ENCODE measurements at regions not wholly inside any gene's neighbourhood (a gene's known extent, or its start where the extent isn't known, plus 50 kb on each side); places are given as distances from the start of the nearest gene placed in this dataset.

DNA sequence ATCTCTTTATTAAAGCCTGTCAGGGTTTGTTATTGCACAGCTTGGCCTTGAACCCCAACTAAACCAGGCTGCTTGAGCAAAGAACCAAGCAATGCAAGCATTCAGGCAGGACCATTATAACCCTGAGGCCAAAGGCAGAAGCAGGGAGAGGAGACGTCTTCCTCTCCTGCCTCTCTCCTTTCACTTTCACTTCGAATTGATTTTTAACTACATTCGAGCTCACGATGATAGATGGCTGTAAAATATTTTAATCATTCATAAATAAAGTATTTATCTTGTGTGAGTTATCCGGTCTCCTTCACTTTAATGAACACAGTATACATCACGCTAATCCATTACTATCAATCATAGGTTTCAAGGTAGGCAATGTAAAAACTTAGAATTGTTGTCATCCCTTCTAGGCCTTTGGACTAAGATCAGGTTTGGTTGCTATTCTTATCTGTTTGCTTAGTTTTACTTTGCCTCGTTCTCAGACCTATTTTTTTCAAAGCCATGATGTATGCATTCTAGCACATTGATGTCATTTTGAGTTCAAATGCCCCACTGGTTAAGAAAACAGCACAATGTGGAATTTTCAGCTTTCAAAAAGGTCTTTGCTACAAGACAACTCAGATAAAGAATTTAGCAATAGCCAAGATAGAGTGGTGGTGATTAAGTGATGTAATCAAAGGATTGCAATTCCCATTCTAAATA lies 480.2 kb upstream of the RUNX1 start:
- intact Hi-C loops (cut with DNase I; ENCODE audit: low total_unique reads), result no loop called here
- no peak for DNase-seq (ENCODE audit: low spot score in 2 of 2)
- no peak overlapping the region for H3K4me3 ChIP-seq (ENCODE audit: low read depth, poor library complexity, severe bottlenecking)
- WGBS, 2 donors, result 24 to 40% methylated on average over 7 of the region's 7 CpGs
- TF ChIP-seq, protein P1, sequence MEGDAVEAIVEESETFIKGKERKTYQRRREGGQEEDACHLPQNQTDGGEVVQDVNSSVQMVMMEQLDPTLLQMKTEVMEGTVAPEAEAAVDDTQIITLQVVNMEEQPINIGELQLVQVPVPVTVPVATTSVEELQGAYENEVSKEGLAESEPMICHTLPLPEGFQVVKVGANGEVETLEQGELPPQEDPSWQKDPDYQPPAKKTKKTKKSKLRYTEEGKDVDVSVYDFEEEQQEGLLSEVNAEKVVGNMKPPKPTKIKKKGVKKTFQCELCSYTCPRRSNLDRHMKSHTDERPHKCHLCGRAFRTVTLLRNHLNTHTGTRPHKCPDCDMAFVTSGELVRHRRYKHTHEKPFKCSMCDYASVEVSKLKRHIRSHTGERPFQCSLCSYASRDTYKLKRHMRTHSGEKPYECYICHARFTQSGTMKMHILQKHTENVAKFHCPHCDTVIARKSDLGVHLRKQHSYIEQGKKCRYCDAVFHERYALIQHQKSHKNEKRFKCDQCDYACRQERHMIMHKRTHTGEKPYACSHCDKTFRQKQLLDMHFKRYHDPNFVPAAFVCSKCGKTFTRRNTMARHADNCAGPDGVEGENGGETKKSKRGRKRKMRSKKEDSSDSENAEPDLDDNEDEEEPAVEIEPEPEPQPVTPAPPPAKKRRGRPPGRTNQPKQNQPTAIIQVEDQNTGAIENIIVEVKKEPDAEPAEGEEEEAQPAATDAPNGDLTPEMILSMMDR (IDR thresholded peaks at IDR 0.05), result no peak
- TF ChIP-seq POLR2A (IDR thresholded peaks at IDR 0.05), result no peak

DNA sequence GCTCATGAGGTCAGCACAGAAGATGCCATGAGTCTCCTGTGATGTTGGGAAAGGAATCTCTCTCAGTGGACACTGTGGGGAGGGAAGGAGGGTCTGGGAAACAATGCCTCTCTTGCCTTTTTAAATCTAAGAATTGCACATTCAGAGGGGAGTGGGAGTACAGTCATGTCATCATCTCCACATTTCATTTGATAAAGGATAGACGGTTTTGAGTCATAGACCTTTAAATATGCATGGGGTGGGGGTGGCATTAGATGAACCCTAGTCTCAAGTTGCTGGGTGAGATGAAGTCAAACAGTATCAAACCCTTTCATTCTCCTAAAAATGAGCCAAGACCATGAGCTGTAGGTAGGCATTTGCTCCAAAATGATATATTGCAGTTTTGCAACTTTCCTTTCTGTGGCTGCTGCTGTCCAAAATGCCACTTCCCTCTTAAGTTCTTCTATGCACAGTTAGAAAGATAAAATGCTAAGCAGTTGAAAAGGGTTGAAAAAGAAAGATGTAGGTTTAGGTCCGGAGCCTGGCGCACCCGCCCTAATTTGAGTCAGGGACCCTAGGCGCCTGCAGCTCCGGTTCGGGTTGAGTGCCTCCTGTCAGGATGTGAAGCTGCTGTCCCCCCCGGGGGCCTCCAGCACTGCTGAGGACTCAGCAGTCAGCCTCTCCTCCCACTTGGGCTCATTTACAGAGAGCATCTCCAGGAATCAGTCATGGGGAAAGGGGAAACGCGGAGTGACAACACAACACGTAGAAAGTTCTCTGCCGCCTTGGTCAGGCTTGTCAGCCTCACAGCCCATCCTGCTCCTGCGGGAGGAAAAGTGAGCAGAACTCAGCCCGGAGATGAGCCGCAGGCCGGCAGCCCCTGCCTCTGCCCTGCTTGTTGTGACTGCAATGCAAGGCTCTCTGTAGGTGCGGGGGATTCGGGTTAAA lies 479.3 kb upstream of the RUNX1 start:
- no peak overlapping the region for H3K4me3 ChIP-seq (ENCODE audit: low read depth, poor library complexity, severe bottlenecking)
- DNase-seq (ENCODE audit: low spot score in 2 of 2), result no peak
- intact Hi-C loops (cut with DNase I; ENCODE audit: low total_unique reads), result no loop called here
- 60 to 68% methylated on average over 16 to 18 of the region's 18 CpGs for WGBS, 2 donors
- TF ChIP-seq POLR2A (IDR thresholded peaks at IDR 0.05), result no peak
- TF ChIP-seq, protein P1 (IDR thresholded peaks at IDR 0.05), result no peak

DNA sequence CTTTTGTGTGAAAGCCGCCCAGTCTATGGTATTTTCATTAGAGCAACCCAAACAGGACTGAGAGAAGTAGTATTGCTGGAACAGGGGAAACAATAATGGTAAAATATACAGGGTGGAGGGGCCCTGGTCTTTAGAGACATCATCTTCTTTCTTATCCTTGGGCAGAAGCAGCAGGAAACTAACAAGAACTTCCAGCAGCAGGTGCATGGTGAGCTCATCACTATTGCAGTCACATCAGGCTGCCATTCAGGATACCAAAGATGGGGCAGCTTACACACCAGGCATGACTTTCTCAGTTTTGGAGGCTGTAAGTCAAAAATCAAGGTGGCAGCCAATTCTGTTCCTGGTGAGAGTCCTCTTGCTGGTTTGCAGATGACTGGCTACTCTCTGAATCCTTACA lies 478.3 kb upstream of the RUNX1 start:
- 85 to 91% methylated on average over 1 of the region's 1 CpG for WGBS, 2 donors
- H3K4me3 ChIP-seq (ENCODE audit: low read depth, poor library complexity, severe bottlenecking), result no peak overlapping the region
- intact Hi-C loops (cut with DNase I; ENCODE audit: low total_unique reads), result no loop called here
- DNase-seq (ENCODE audit: low spot score in 2 of 2), result no peak
- TF ChIP-seq, protein P1 (IDR thresholded peaks at IDR 0.05), result no peak
- no peak for TF ChIP-seq POLR2A (IDR thresholded peaks at IDR 0.05)

DNA sequence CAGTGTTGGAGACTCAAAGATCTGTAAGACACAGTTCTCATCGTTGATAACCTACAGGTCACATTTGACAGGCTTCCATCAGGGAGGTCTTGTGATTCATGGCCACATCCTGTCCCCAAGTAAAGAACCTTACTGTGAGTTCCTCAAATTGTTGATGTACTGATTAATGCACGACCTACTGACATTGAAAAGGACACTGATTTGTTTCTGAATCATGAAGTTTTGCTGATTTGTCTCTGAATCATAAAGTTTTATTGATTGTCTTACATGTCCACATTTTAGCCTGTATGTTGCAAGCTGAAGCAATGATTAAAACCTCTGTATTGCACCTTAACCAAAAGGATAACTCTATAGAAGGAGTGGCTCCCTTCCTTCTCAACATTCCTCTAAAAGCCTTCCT lies 476.3 kb upstream of the RUNX1 start:
- DNase-seq (ENCODE audit: low spot score in 2 of 2), result no peak
- TF ChIP-seq, protein P1 (IDR thresholded peaks at IDR 0.05), result no peak
- no peak for TF ChIP-seq POLR2A (IDR thresholded peaks at IDR 0.05)
- intact Hi-C loops (cut with DNase I; ENCODE audit: low total_unique reads), result no loop called here
- WGBS, 2 donors, result 49 to 64% methylated on average over 2 of the region's 2 CpGs
- no peak overlapping the region for H3K4me3 ChIP-seq (ENCODE audit: low read depth, poor library complexity, severe bottlenecking)

DNA sequence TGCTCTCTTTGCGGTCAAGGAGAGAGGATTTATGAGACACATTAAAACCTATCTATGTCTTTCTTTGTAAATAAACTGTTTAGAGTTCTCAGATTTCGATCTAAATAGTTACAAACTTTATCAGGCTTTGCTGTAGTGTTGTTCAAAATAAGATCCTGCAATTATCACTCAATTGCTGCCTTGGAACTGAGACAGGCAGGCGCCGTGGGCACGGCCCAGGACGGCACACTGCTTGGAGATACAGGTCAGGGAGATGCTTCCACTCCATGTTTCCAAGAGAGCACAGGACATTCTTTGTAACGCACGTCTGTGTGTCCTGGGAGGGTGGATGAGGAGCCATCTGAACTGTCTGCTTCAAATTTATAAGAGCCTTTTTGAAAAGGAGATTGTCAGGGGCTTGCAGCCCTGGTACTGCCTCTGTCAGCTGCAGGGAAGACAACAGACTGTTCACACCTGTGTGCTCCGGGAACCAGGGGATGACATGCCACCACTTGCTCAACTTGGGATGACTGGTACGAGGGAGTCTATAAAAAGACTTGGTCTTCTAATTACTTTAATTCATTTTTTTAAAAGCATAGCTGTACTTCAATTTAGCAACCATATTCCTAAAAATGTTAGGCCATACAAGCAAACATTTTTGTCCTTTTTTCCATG lies 472.9 kb upstream of the RUNX1 start:
- no peak for TF ChIP-seq POLR2A (IDR thresholded peaks at IDR 0.05)
- TF ChIP-seq, protein P1 (IDR thresholded peaks at IDR 0.05), result no peak
- WGBS, 2 donors, result 55 to 62% methylated on average over 10 of the region's 10 CpGs
- intact Hi-C loops (cut with DNase I; ENCODE audit: low total_unique reads), result no loop called here
- H3K4me3 ChIP-seq (ENCODE audit: low read depth, poor library complexity, severe bottlenecking), result no peak overlapping the region
- DNase-seq (ENCODE audit: low spot score in 2 of 2), result no peak
